ENCODE measurements at regions not wholly inside any gene's neighbourhood (a gene's known extent, or its start where the extent isn't known, plus 50 kb on each side); places are given as distances from the start of the nearest gene placed in this dataset.

GRCh38 chr10:3226960-3227744, 54.6 kb upstream of the PITRM1 start:
- peaks cover 20 to 28% (median 25%) of the 10 kb centered on the region in 10 experiments for H3K4me1 ChIP-seq
- H3K4me3 ChIP-seq, result no peak overlapping the region
- peaks cover 0 to 72% (median 0%) of the 10 kb centered on the region in 11 experiments; a peak in 10 of 22 replicates for H3K27me3 ChIP-seq
- H3K36me3 ChIP-seq, result no peaks in the 10 kb centered on the region
- peak overlapping the region in 1 of 11 experiments; percentile 2; a peak in 2 of 22 replicates for H3K9ac ChIP-seq
- no peak for TF ChIP-seq Cebpa-rat (IDR thresholded peaks at IDR 0.05)
- H3K9me3 ChIP-seq (replicated peaks in 1 of 11), result peaks cover 0 to 16% (median 0%) of the 10 kb centered on the region in 11 experiments; a peak in 4 of 22 replicates
- H3K27ac ChIP-seq, result no peak overlapping the region
- peak overlapping the region; percentile 61 to 80 (median 69) for H3K4me2 ChIP-seq
- H4K20me1 ChIP-seq, result peaks cover 0 to 35% (median 0%) of the 10 kb centered on the region in 11 experiments; a peak in 8 of 22 replicates

GRCh38 chr10:3225561-3225960, 53.0 kb upstream of the PITRM1 start:
- no peak for TF ChIP-seq Cebpa-rat (IDR thresholded peaks at IDR 0.05)
- no peak overlapping the region for H3K9ac ChIP-seq
- H3K27ac ChIP-seq, result no peak overlapping the region
- no peak overlapping the region for H3K4me2 ChIP-seq
- H3K9me3 ChIP-seq (replicated peaks in 1 of 11), result peaks cover 0 to 8% (median 0%) of the 10 kb centered on the region in 11 experiments; a peak in 4 of 22 replicates
- H3K36me3 ChIP-seq, result no peaks in the 10 kb centered on the region
- peaks cover 24 to 34% (median 27%) of the 10 kb centered on the region in 10 experiments for H3K4me1 ChIP-seq
- peaks cover 0 to 56% (median 0%) of the 10 kb centered on the region in 11 experiments; a peak in 9 of 22 replicates for H3K27me3 ChIP-seq
- H4K20me1 ChIP-seq, result peaks cover 0 to 35% (median 0%) of the 10 kb centered on the region in 11 experiments; a peak in 8 of 22 replicates
- H3K4me3 ChIP-seq, result no peak overlapping the region

- Histone ChIP-seq H4K20me1 (peaks cover 0 to 25% (median 0%) of the 10 kb centered on the region in 11 experiments; a peak in 7 of 22 replicates), H3K4me2 (no peak overlapping the region), H3K9ac (no peak overlapping the region), H3K9me3 (replicated peaks in 1 of 11) (peaks cover 0 to 8% (median 0%) of the 10 kb centered on the region in 11 experiments; a peak in 4 of 22 replicates), H3K4me1 (peaks cover 24 to 34% (median 27%) of the 10 kb centered on the region in 10 experiments), H3K4me3 (no peak overlapping the region), H3K27me3 (peaks cover 0 to 43% (median 0%) of the 10 kb centered on the region in 11 experiments; a peak in 8 of 22 replicates), H3K36me3 (no peaks in the 10 kb centered on the region), H3K27ac (no peak overlapping the region)
- TF ChIP-seq Cebpa-rat (IDR thresholded peaks at IDR 0.05), result no peak
These were observed 51.7 kb upstream of the PITRM1 start for GRCh38 chr10:3224241-3224640.

- Histone ChIP-seq H3K9me3 (replicated peaks in 1 of 11) (peaks cover 0 to 8% (median 0%) of the 10 kb centered on the region in 11 experiments; a peak in 4 of 22 replicates), H3K36me3 (no peaks in the 10 kb centered on the region), H3K27ac (no peak overlapping the region), H4K20me1 (peaks cover 0 to 9% (median 0%) of the 10 kb centered on the region in 11 experiments; a peak in 1 of 22 replicates), H3K9ac (no peak overlapping the region), H3K4me3 (no peak overlapping the region), H3K27me3 (peaks cover 0 to 28% (median 0%) of the 10 kb centered on the region in 11 experiments; a peak in 7 of 22 replicates), H3K4me2 (no peak overlapping the region), H3K4me1 (peaks cover 10 to 20% (median 14%) of the 10 kb centered on the region in 10 experiments)
- no peak for TF ChIP-seq Cebpa-rat (IDR thresholded peaks at IDR 0.05)
These were observed 50.0 kb upstream of the PITRM1 start for GRCh38 chr10:3222626-3223025.
